ENCODE measurements at regions not wholly inside any gene's neighbourhood (a gene's known extent, or its start where the extent isn't known, plus 50 kb on each side); places are given as distances from the start of the nearest gene placed in this dataset.

- no peak for TF ChIP-seq POLR2A (IDR thresholded peaks at IDR 0.05)
- TF ChIP-seq CTCF (IDR thresholded peaks at IDR 0.05) = no peak
These were observed 294.3 kb upstream of the STXBP5 start for GRCh38 chr6:146909886-146910285.
